H1 (cell line): ENCODE measurements at regions not wholly inside any gene's neighbourhood (a gene's known extent, or its start where the extent isn't known, plus 50 kb on each side); places are given as distances from the start of the nearest gene placed in this dataset.

ENCODE experiments used
- BRCA1 ChIP-seq: IDR thresholded peaks from 2 replicates; pipeline ENCODE4 v1.6.1; 2012; ENCODE audit warnings: low read depth, low read length, improper control_type of control experiment
- CHD1 ChIP-seq: IDR thresholded peaks from 2 replicates; pipeline ENCODE4 v1.6.1; 2012; ENCODE audit warnings: low read depth, low read length, improper control_type of control experiment
- EP300 ChIP-seq, 2 experiments: IDR thresholded peaks; 1 replicate in 1 of 2; 2 replicates in 1 of 2; pipeline ENCODE4 v1.6.1; 2011 to 2012; ENCODE audit warnings: low read depth in 2 of 2, low read length in 2 of 2, mild to moderate bottlenecking in 2 of 2, borderline replicate concordance in 1 of 2, inconsistent platforms in 1 of 2, moderate library complexity in 1 of 2
- EZH2 ChIP-seq: fragments of 200-600 bp; sonication (generic); IDR thresholded peaks from 2 replicates; pipeline ENCODE4 v1.7.1; 2012; ENCODE audit warnings: low read depth, mild to moderate bottlenecking, moderate library complexity, low read length, inconsistent platforms; ENCODE audit not compliant: severe bottlenecking
- GABPA ChIP-seq: IDR thresholded peaks from 2 replicates; pipeline ENCODE4 v1.6.1; 2011; ENCODE audit warnings: mild to moderate bottlenecking, low read length, moderate library complexity, borderline replicate concordance; ENCODE audit not compliant: insufficient read depth
- POLR2A ChIP-seq, 2 experiments: IDR thresholded peaks; 1 replicate in 1 of 2; 2 replicates in 1 of 2; pipeline ENCODE4 v1.6.1; 2011; ENCODE audit warnings: low read depth in 2 of 2, low read length in 2 of 2, mild to moderate bottlenecking in 2 of 2; ENCODE audit errors: control extremely low read depth in 1 of 2
- RAD21 ChIP-seq, 2 experiments: IDR thresholded peaks in 1 of 2; conservative IDR thresholded peaks in 1 of 2; 2 replicates each; pipeline ENCODE4 v1.6.1; 2011; ENCODE audit warnings: low read depth in 2 of 2, low read length in 2 of 2, improper control_type of control experiment in 1 of 2, inconsistent platforms in 1 of 2, mild to moderate bottlenecking in 1 of 2, moderate library complexity in 1 of 2
- TAF7 ChIP-seq: optimal IDR thresholded peaks from 2 replicates; pipeline ENCODE3; 2011; ENCODE audit warnings: low read depth, mild to moderate bottlenecking, inconsistent platforms, low read length, moderate library complexity, borderline replicate concordance
- TF ChIP-seq, protein P1 (sequence below), 3 experiments: IDR thresholded peaks; 1 replicate in 2 of 3; 2 replicates in 1 of 3; pipeline versions ENCODE4 v1.5.1 to v1.6.1; 2011; ENCODE audit warnings: low read length in 3 of 3, mild to moderate bottlenecking in 3 of 3, inconsistent platforms in 2 of 3, low read depth in 1 of 3, moderate library complexity in 1 of 3; ENCODE audit not compliant: insufficient read depth in 1 of 3; ENCODE audit errors: control extremely low read depth in 1 of 3
- TF ChIP-seq, protein P2 (sequence below): IDR thresholded peaks from 2 replicates; pipeline ENCODE4 v1.6.1; 2011; ENCODE audit warnings: low read depth, mild to moderate bottlenecking, low read length; ENCODE audit not compliant: insufficient read depth

DNA sequence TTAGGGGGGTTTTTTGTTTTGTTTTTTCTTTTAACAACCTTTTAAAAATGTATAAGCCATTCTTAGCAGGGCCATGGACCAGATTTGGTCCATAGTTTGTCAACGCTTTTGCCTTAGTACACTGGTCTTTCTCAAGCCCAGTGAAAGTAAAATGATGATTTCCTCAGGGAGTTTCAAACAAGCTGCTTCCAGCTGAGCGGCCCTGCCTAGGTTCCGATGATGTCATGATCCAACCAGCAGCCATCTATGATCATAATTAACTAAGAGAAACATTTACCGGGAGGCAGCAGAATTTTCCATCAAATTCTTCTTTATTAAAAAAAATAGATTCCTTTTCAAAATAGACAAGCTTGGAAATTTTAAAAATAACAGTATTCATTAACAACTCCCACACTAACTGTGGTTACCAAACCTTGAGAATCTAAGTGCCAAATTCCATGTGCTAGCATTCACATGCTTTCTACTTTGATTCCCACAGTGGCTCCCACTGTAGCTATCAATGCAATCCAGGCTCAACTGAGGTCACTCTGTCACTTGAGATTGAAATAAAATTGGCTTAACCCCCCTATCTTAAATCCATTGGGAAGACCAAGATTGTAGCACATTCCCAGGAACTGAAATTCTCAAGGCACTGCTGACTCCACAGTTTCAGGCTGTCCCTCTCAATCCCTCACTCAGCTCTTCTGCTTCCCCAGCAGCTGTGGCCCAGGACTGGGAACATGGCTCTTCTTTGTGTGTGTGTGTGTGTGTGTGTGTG, 148.9 kb downstream of the RNF152 start:
- TF ChIP-seq, protein P1, sequence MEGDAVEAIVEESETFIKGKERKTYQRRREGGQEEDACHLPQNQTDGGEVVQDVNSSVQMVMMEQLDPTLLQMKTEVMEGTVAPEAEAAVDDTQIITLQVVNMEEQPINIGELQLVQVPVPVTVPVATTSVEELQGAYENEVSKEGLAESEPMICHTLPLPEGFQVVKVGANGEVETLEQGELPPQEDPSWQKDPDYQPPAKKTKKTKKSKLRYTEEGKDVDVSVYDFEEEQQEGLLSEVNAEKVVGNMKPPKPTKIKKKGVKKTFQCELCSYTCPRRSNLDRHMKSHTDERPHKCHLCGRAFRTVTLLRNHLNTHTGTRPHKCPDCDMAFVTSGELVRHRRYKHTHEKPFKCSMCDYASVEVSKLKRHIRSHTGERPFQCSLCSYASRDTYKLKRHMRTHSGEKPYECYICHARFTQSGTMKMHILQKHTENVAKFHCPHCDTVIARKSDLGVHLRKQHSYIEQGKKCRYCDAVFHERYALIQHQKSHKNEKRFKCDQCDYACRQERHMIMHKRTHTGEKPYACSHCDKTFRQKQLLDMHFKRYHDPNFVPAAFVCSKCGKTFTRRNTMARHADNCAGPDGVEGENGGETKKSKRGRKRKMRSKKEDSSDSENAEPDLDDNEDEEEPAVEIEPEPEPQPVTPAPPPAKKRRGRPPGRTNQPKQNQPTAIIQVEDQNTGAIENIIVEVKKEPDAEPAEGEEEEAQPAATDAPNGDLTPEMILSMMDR (IDR thresholded peaks at IDR 0.05; ENCODE audit: control extremely low read depth in 1 of 3, insufficient read depth in 1 of 3, low read depth in 1 of 3, low read length in 3 of 3), result no peak
- TF ChIP-seq GABPA, result no peak
- TF ChIP-seq EP300 (IDR thresholded peaks at IDR 0.05; ENCODE audit: borderline replicate concordance in 1 of 2, low read depth in 2 of 2, low read length in 2 of 2), result no peak
- no peak for TF ChIP-seq TAF7
- no peak for TF ChIP-seq RAD21 (IDR thresholded peaks at IDR 0.05 in 1 of 2, conservative IDR thresholded peaks at IDR 0.05 in 1 of 2; ENCODE audit: low read depth in 2 of 2, low read length in 2 of 2)
- TF ChIP-seq CHD1, result no peak
- no peak for TF ChIP-seq POLR2A (IDR thresholded peaks at IDR 0.05; ENCODE audit: control extremely low read depth in 1 of 2, low read depth in 2 of 2, low read length in 2 of 2)
- no peak for TF ChIP-seq EZH2
- TF ChIP-seq, protein P2, sequence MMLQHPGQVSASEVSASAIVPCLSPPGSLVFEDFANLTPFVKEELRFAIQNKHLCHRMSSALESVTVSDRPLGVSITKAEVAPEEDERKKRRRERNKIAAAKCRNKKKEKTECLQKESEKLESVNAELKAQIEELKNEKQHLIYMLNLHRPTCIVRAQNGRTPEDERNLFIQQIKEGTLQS, result no peak
- no peak for TF ChIP-seq BRCA1
